ENCODE measurements at regions not wholly inside any gene's neighbourhood (a gene's known extent, or its start where the extent isn't known, plus 50 kb on each side); places are given as distances from the start of the nearest gene placed in this dataset.

GRCh38 chr7:63918986-63919385, 79.7 kb upstream of the ZNF722 start:
- Mint-ChIP-seq H3K27me3 (ENCODE audit: low read depth in 3 of 3) (no peaks in the 10 kb centered on the region), H3K4me3 (no peak overlapping the region), H3K4me1 (no peaks in the 10 kb centered on the region), H3K27ac (no peak overlapping the region), H3K36me3 (no peaks in the 10 kb centered on the region), H3K9me3 (peaks cover 20 to 55% (median 33%) of the 10 kb centered on the region in 7 donors)
- no peak overlapping the region for H3K9ac ChIP-seq (ENCODE audit: insufficient read depth, low read length, poor library complexity, severe bottlenecking)
- H3K27ac ChIP-seq (ENCODE audit: low read depth in 1 of 2, low read length in 2 of 2), result no peak overlapping the region
- no peak overlapping the region for H3K4me2 ChIP-seq (replicated peaks; ENCODE audit: extremely low read depth, low read length, poor library complexity, severe bottlenecking)
- no peak for DNase-seq
- no peaks in the 10 kb centered on the region for H3K4me1 ChIP-seq (ENCODE audit: control insufficient read depth in 1 of 2, insufficient read depth in 2 of 2, low read length in 2 of 2)
- no peak for TF ChIP-seq CTCF (IDR thresholded peaks at IDR 0.05)
- intact Hi-C loops (cut with micrococcal nuclease), result no loop called here
- no peak overlapping the region for H2AFZ ChIP-seq (ENCODE audit: insufficient read depth, low read depth, low read length, poor library complexity, severe bottlenecking)
- no peaks in the 10 kb centered on the region for H3K27me3 ChIP-seq (ENCODE audit: control insufficient read depth in 2 of 2, insufficient read depth in 2 of 2, low read length in 2 of 2)
- no peaks in the 10 kb centered on the region for H3K36me3 ChIP-seq (replicated peaks in 1 of 2; ENCODE audit: control insufficient read depth in 1 of 2, insufficient read depth in 2 of 2, low read length in 2 of 2)
- WGBS (ENCODE audit: insufficient coverage), result no CpG with 5 or more reads among the region's 2 CpGs
- no peaks in the 10 kb centered on the region for H4K20me1 ChIP-seq (ENCODE audit: insufficient read depth, low read length)
- no peak overlapping the region for H3K4me3 ChIP-seq (replicated peaks in 1 of 3; ENCODE audit: low read depth in 2 of 3, low read length in 3 of 3)
- no peaks in the 10 kb centered on the region for H3K79me2 ChIP-seq (ENCODE audit: insufficient read depth, low read length)
- peaks cover 23 to 35% of the 10 kb centered on the region in 2 donors for H3K9me3 ChIP-seq (replicated peaks in 1 of 2; ENCODE audit: control insufficient read depth in 1 of 2, insufficient read depth in 1 of 2, low read length in 2 of 2)

- Mint-ChIP-seq H3K4me3 (peak overlapping the region; percentile 92 to 93), H3K27me3 (ENCODE audit: low read depth in 3 of 3) (peaks cover 0 to 3% (median 2%) of the 10 kb centered on the region in 3 donors), H3K36me3 (no peaks in the 10 kb centered on the region), H3K4me1 (peaks cover 20% of the 10 kb centered on the region), H3K27ac (peak overlapping the region; percentile 20 to 97 (median 84)), H3K9me3 (peaks cover 16 to 53% (median 44%) of the 10 kb centered on the region in 7 donors)
- Histone ChIP-seq H4K20me1 (ENCODE audit: insufficient read depth, low read length) (no peaks in the 10 kb centered on the region), H3K4me2 (replicated peaks; ENCODE audit: extremely low read depth, low read length, poor library complexity, severe bottlenecking) (peak overlapping the region; percentile 80), H3K9ac (ENCODE audit: insufficient read depth, low read length, poor library complexity, severe bottlenecking) (peak overlapping the region; percentile 59), H3K27ac (ENCODE audit: low read depth in 1 of 2, low read length in 2 of 2) (peak overlapping the region in 1 of 2 donors; percentile 6), H3K4me3 (replicated peaks in 1 of 3; ENCODE audit: low read depth in 2 of 3, low read length in 3 of 3) (peak overlapping the region; percentile 53 to 82 (median 82)), H3K27me3 (ENCODE audit: control insufficient read depth in 2 of 2, insufficient read depth in 2 of 2, low read length in 2 of 2) (no peaks in the 10 kb centered on the region), H3K36me3 (replicated peaks in 1 of 2; ENCODE audit: control insufficient read depth in 1 of 2, insufficient read depth in 2 of 2, low read length in 2 of 2) (no peaks in the 10 kb centered on the region), H3K4me1 (ENCODE audit: control insufficient read depth in 1 of 2, insufficient read depth in 2 of 2, low read length in 2 of 2) (peaks cover 13 to 21% of the 10 kb centered on the region in 2 donors), H3K9me3 (replicated peaks in 1 of 2; ENCODE audit: control insufficient read depth in 1 of 2, insufficient read depth in 1 of 2, low read length in 2 of 2) (peaks cover 36 to 39% of the 10 kb centered on the region in 2 donors), H3K79me2 (ENCODE audit: insufficient read depth, low read length) (no peaks in the 10 kb centered on the region), H2AFZ (ENCODE audit: insufficient read depth, low read depth, low read length, poor library complexity, severe bottlenecking) (peak overlapping the region; percentile 81)
- DNase-seq, result no peak
- no peak for TF ChIP-seq CTCF (IDR thresholded peaks at IDR 0.05)
- intact Hi-C loops (cut with micrococcal nuclease), result loop anchor here (5.0 to 10.0 kb wide), 3 partner anchors 387 to 1450 kb away; partner anchors contain the start of genes ZNF680 (in 1 of the 2), ZNF736 (in 1 of the 2) and ZNF92 (in 1 of the 2)
- WGBS (ENCODE audit: insufficient coverage), result 19% methylated on average over 6 of the region's 12 CpGs
Observed at GRCh38 chr7:63925262-63925625, 73.4 kb upstream of the ZNF722 start.

Data from CD14-positive monocyte (primary cell).